IMR-90 (cell line): ENCODE measurements at regions not wholly inside any gene's neighbourhood (a gene's known extent, or its start where the extent isn't known, plus 50 kb on each side); places are given as distances from the start of the nearest gene placed in this dataset.

ENCODE experiments used
- CTCF ChIP-seq: conservative IDR thresholded peaks from 2 replicates; pipeline ENCODE4 v1.5.1; 2012; ENCODE audit warnings: mild to moderate bottlenecking, low read depth, low read length, improper control_type of control experiment
- ELK1 ChIP-seq: fragments of 150-350 bp; IDR thresholded peaks from 2 replicates; pipeline ENCODE4 v1.6.1; 2016; ENCODE audit warnings: low read depth, mild to moderate bottlenecking, low read length, moderate library complexity, borderline replicate concordance
- FOS ChIP-seq: fragments of 150-350 bp; IDR thresholded peaks from 2 replicates; pipeline ENCODE4 v1.6.1; 2016; ENCODE audit warnings: low read depth, low read length
- MAFK ChIP-seq: IDR thresholded peaks from 2 replicates; pipeline ENCODE4 v1.6.1; 2012; ENCODE audit warnings: low read depth, low read length, improper control_type of control experiment
- MXI1 ChIP-seq: IDR thresholded peaks from 2 replicates; pipeline ENCODE4 v1.6.1; 2012; ENCODE audit warnings: low read depth, mild to moderate bottlenecking, low read length, moderate library complexity, borderline replicate concordance
- NFE2L2 ChIP-seq: fragments of 150-350 bp; IDR thresholded peaks from 2 replicates; pipeline ENCODE4 v1.6.1; 2016; ENCODE audit warnings: low read depth, mild to moderate bottlenecking, low read length
- POLR2A ChIP-seq: IDR thresholded peaks from 2 replicates; pipeline ENCODE4 v1.6.1; 2012; ENCODE audit warnings: mild to moderate bottlenecking, low read depth, low read length
- RAD21 ChIP-seq: IDR thresholded peaks from 2 replicates; pipeline ENCODE4 v1.6.1; 2012; ENCODE audit warnings: low read length, improper control_type of control experiment
- SMC3 ChIP-seq: fragments of 150-350 bp; IDR thresholded peaks from 2 replicates; pipeline ENCODE4 v1.6.1; 2016; ENCODE audit warnings: low read depth, mild to moderate bottlenecking, antibody characterized with exemption, low read length, moderate library complexity

- TF ChIP-seq CTCF (no peak), POLR2A (no peak), MXI1 (no peak), ELK1 (no peak), SMC3 (no peak), NFE2L2 (no peak), FOS (no peak), RAD21 (no peak), MAFK (no peak)
Measured at GRCh38 chr1:221919341-221919740, 177.5 kb upstream of the DUSP10 start.
